IMR-90 (cell line): ENCODE measurements at regions not wholly inside any gene's neighbourhood (a gene's known extent, or its start where the extent isn't known, plus 50 kb on each side); places are given as distances from the start of the nearest gene placed in this dataset.

Source experiments
- ATAC-seq: fragments of 200-7000 bp; cut with Tn5 transposase; 2 replicates; pipeline ENCODE4 v1.9.1; 2020; ENCODE audit warnings: low read depth, mild to moderate bottlenecking, moderate library complexity
- BruUV-seq: library from RNA; stranded (reverse); fragments of 400-500 nt; replicated peaks from 2 replicates; lab custom pipeline; 2021; lab: Mats Ljungman, UMichigan
- CTCF ChIA-PET: fragments of 300-600 bp; formaldehyde crosslinking; extraction: SDS; loops from one replicate; lab custom pipeline; 2021; ENCODE audit warnings: antibody characterized with exemption; lab: Yijun Ruan, JAX
- POLR2A ChIA-PET: fragments of 300-600 bp; sonication (Branson Sonifier 250); formaldehyde crosslinking; loops from one replicate; lab custom pipeline; 2022; ENCODE audit warnings: antibody characterized with exemption; ENCODE audit not compliant: unreplicated experiment; lab: Charles Lee
- DNase-seq: peaks from one replicate; pipeline ENCODE4 v3.0.0; 2013
- H2AFZ ChIP-seq: replicated peaks from 2 replicates; pipeline ENCODE3; 2013; ENCODE audit warnings: low read length, mild to moderate bottlenecking; ENCODE audit not compliant: poor library complexity
- H2AK5ac ChIP-seq: 2 replicates; pipeline ENCODE4 v1.6.1; 2013; ENCODE audit warnings: low read depth, low read length, inconsistent platforms
- H2AK9ac ChIP-seq: replicated peaks from 2 replicates; pipeline ENCODE3; 2013; ENCODE audit warnings: mild to moderate bottlenecking, low read depth, low read length, moderate library complexity; ENCODE audit not compliant: poor library complexity
- H2BK120ac ChIP-seq: 2 replicates; pipeline ENCODE4 v1.6.1; 2013; ENCODE audit warnings: low read depth, low read length, inconsistent platforms
- H2BK15ac ChIP-seq: 3 replicates; pipeline ENCODE4 v1.6.1; 2013; ENCODE audit warnings: low read depth, low read length, inconsistent platforms
- H2BK20ac ChIP-seq: 2 replicates; pipeline ENCODE4 v1.6.1; 2013; ENCODE audit warnings: low read depth, mild to moderate bottlenecking, inconsistent platforms, low read length, moderate library complexity
- H2BK5ac ChIP-seq: 2 replicates; pipeline ENCODE4 v1.6.1; 2013; ENCODE audit warnings: mild to moderate bottlenecking, low read depth, low read length, inconsistent platforms; ENCODE audit not compliant: poor library complexity, severe bottlenecking
- H3K14ac ChIP-seq: replicated peaks from 2 replicates; pipeline ENCODE4 v1.6.1; 2013; ENCODE audit warnings: low read depth, low read length, inconsistent platforms
- H3K18ac ChIP-seq: 2 replicates; pipeline ENCODE4 v1.6.1; 2013; ENCODE audit warnings: low read depth, low read length, control low read depth
- H3K23ac ChIP-seq: 2 replicates; pipeline ENCODE4 v1.6.1; 2013; ENCODE audit warnings: low read depth, low read length, inconsistent platforms
- H3K27ac ChIP-seq: 2 replicates; pipeline ENCODE4 v1.5.1; 2013; ENCODE audit warnings: mild to moderate bottlenecking, control low read depth, low read length; ENCODE audit not compliant: insufficient read depth
- H3K27me3 ChIP-seq: 2 replicates; pipeline ENCODE4 v1.6.1; 2013; ENCODE audit warnings: low read length; ENCODE audit not compliant: control insufficient read depth, insufficient read depth
- H3K36me3 ChIP-seq: 2 replicates; pipeline ENCODE4 v1.6.1; 2013; ENCODE audit warnings: low read length, mixed read lengths; ENCODE audit not compliant: control insufficient read depth, insufficient read depth
- H3K4ac ChIP-seq: 2 replicates; pipeline ENCODE4 v1.6.1; 2013; ENCODE audit warnings: low read depth, low read length, inconsistent platforms
- H3K4me1 ChIP-seq: 2 replicates; pipeline ENCODE4 v1.6.1; 2013; ENCODE audit warnings: low read length, mixed read lengths; ENCODE audit not compliant: control insufficient read depth, insufficient read depth
- H3K4me2 ChIP-seq: 2 replicates; pipeline ENCODE4 v1.6.1; 2013; ENCODE audit warnings: low read depth, mild to moderate bottlenecking, control low read depth, low read length, moderate library complexity
- H3K4me3 ChIP-seq: 2 replicates; pipeline ENCODE4 v1.5.1; 2013; ENCODE audit warnings: low read depth, mild to moderate bottlenecking, control low read depth, low read length, moderate library complexity; ENCODE audit not compliant: insufficient read depth
- H3K56ac ChIP-seq: 2 replicates; pipeline ENCODE4 v1.6.1; 2013; ENCODE audit warnings: low read length, inconsistent platforms; ENCODE audit not compliant: insufficient read depth; ENCODE audit errors: extremely low read depth
- H3K79me1 ChIP-seq, 2 experiments: 2 replicates each; pipeline ENCODE4 v1.6.1; 2013; ENCODE audit warnings: low read length in 2 of 2, inconsistent platforms in 1 of 2, low read depth in 1 of 2
- H3K9ac ChIP-seq: 2 replicates; pipeline ENCODE4 v1.6.1; 2013; ENCODE audit warnings: low read depth, low read length, control low read depth
- H3K9me1 ChIP-seq: 2 replicates; pipeline ENCODE4 v1.6.1; 2013; ENCODE audit warnings: low read length, inconsistent platforms; ENCODE audit not compliant: insufficient read depth
- H3K9me3 ChIP-seq: 2 replicates; pipeline ENCODE4 v1.6.1; 2013; ENCODE audit warnings: low read length; ENCODE audit not compliant: control insufficient read depth, insufficient read depth
- H4K20me1 ChIP-seq: 2 replicates; pipeline ENCODE4 v1.6.1; 2013; ENCODE audit warnings: low read length, inconsistent platforms; ENCODE audit not compliant: insufficient read depth
- H4K5ac ChIP-seq: 2 replicates; pipeline ENCODE4 v1.6.1; 2013; ENCODE audit warnings: mild to moderate bottlenecking, low read depth, low read length, control low read depth
- H4K8ac ChIP-seq, 2 experiments: 2 replicates each; pipeline ENCODE4 v1.6.1; 2013; ENCODE audit warnings: low read depth in 2 of 2, low read length in 2 of 2, control low read depth in 1 of 2, inconsistent platforms in 1 of 2
- H4K91ac ChIP-seq: 2 replicates; pipeline ENCODE4 v1.6.1; 2013; ENCODE audit warnings: low read depth, low read length, inconsistent platforms; ENCODE audit not compliant: insufficient read depth
- BHLHE40 ChIP-seq: fragments of 150-350 bp; IDR thresholded peaks from 2 replicates; pipeline ENCODE4 v1.6.1; 2016; ENCODE audit warnings: mild to moderate bottlenecking, low read depth, low read length
- CEBPB ChIP-seq: IDR thresholded peaks from 2 replicates; pipeline ENCODE4 v1.6.1; 2012; ENCODE audit warnings: low read depth, low read length, improper control_type of control experiment
- CHD1 ChIP-seq: IDR thresholded peaks from 2 replicates; pipeline ENCODE4 v1.6.1; 2012; ENCODE audit warnings: low read depth, low read length, improper control_type of control experiment
- FOS ChIP-seq: fragments of 150-350 bp; IDR thresholded peaks from 2 replicates; pipeline ENCODE4 v1.6.1; 2016; ENCODE audit warnings: low read depth, low read length
- MAFK ChIP-seq: IDR thresholded peaks from 2 replicates; pipeline ENCODE4 v1.6.1; 2012; ENCODE audit warnings: low read depth, low read length, improper control_type of control experiment
- MAZ ChIP-seq: IDR thresholded peaks from 2 replicates; pipeline ENCODE4 v1.6.1; 2012; ENCODE audit warnings: low read depth, mild to moderate bottlenecking, low read length, improper control_type of control experiment, moderate library complexity, borderline replicate concordance
- MXI1 ChIP-seq: IDR thresholded peaks from 2 replicates; pipeline ENCODE4 v1.6.1; 2012; ENCODE audit warnings: low read depth, mild to moderate bottlenecking, low read length, moderate library complexity, borderline replicate concordance
- NFE2L2 ChIP-seq: fragments of 150-350 bp; IDR thresholded peaks from 2 replicates; pipeline ENCODE4 v1.6.1; 2016; ENCODE audit warnings: low read depth, mild to moderate bottlenecking, low read length
- POLR2A ChIP-seq: IDR thresholded peaks from 2 replicates; pipeline ENCODE4 v1.6.1; 2012; ENCODE audit warnings: mild to moderate bottlenecking, low read depth, low read length
- RAD21 ChIP-seq: IDR thresholded peaks from 2 replicates; pipeline ENCODE4 v1.6.1; 2012; ENCODE audit warnings: low read length, improper control_type of control experiment
- RCOR1 ChIP-seq: IDR thresholded peaks from 2 replicates; pipeline ENCODE4 v1.6.1; 2012; ENCODE audit warnings: mild to moderate bottlenecking, low read length, improper control_type of control experiment; ENCODE audit not compliant: insufficient replicate concordance
- RFX5 ChIP-seq: IDR thresholded peaks from 2 replicates; pipeline ENCODE4 v1.8.0; 2012; ENCODE audit warnings: low read depth, mild to moderate bottlenecking, low read length, moderate library complexity
- SMC3 ChIP-seq: fragments of 150-350 bp; IDR thresholded peaks from 2 replicates; pipeline ENCODE4 v1.6.1; 2016; ENCODE audit warnings: low read depth, mild to moderate bottlenecking, antibody characterized with exemption, low read length, moderate library complexity
- WGBS, 2 experiments: methylation state at CpG; one replicate each; pipeline versions ENCODE4 v1.1.5 to v1.1.7; 2013; ENCODE audit warnings: missing lambda C conversion rate in 2 of 2; ENCODE audit not compliant: insufficient read length in 1 of 2; ENCODE audit errors: extremely low coverage in 2 of 2; 5-methylcytosine and 5-hydroxymethylcytosine counted together
- dilution Hi-C: fragments of 300-500 bp; cut with HindIII; formaldehyde crosslinking; loops from one replicate; pipeline ENCODE4 v1.14.3; 2018; ENCODE audit warnings: low sequenced_read_pairs; ENCODE audit not compliant: unreplicated experiment
- in situ Hi-C: fragments of 300-500 bp; cut with MboI; formaldehyde crosslinking; loops from 3 replicates; pipeline ENCODE4 v1.14.3; 2019; ENCODE audit warnings: low sequenced_read_pairs, inconsistent platforms, mixed read lengths
- intact Hi-C: fragments of 100-400 bp; cut with micrococcal nuclease; formaldehyde crosslinking; loops from 2 replicates; pipeline ENCODE4 v1.10.0; 2022
- TF ChIP-seq, protein P1 (sequence below): fragments of 150-350 bp; IDR thresholded peaks from 2 replicates; pipeline ENCODE4 v1.6.1; 2017; ENCODE audit warnings: mild to moderate bottlenecking, antibody characterized with exemption, low read length, low read depth
- TF ChIP-seq, protein P2 (sequence below): conservative IDR thresholded peaks from 2 replicates; pipeline ENCODE4 v1.5.1; 2012; ENCODE audit warnings: mild to moderate bottlenecking, low read depth, low read length, improper control_type of control experiment
- TF ChIP-seq, protein P3 (sequence below): fragments of 150-350 bp; IDR thresholded peaks from 2 replicates; pipeline ENCODE4 v1.6.1; 2016; ENCODE audit warnings: low read depth, mild to moderate bottlenecking, low read length, moderate library complexity, borderline replicate concordance

DNA sequence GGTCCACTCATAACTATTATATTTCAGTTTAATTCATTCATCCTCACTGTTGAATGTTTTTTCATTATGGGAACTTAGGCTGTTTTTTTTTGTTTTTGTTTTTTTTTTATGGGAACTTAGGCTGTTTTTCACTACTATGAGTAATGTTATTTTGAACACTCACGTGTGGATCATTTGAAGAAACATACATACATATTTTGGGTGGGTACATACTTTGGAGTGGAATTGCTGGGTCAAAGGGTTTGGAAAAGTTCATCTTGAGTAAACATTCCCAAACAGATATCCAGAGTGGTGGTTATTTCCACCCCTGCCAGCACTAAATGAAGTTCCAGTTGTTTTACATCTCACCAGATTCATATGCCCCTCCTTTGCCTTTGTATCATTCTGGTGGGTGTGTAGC lies 584.4 kb downstream of the PSAT1 start:
- no TSS peak for BruUV-seq
- H2BK5ac ChIP-seq = no peak overlapping the region
- no peak for TF ChIP-seq FOS
- TF ChIP-seq RCOR1 = no peak
- TF ChIP-seq SMC3 = no peak
- no peak for TF ChIP-seq CHD1
- no peak for TF ChIP-seq MAZ
- TF ChIP-seq RFX5 = no peak
- no peak for TF ChIP-seq MXI1
- no peak for TF ChIP-seq CEBPB
- TF ChIP-seq, protein P1, sequence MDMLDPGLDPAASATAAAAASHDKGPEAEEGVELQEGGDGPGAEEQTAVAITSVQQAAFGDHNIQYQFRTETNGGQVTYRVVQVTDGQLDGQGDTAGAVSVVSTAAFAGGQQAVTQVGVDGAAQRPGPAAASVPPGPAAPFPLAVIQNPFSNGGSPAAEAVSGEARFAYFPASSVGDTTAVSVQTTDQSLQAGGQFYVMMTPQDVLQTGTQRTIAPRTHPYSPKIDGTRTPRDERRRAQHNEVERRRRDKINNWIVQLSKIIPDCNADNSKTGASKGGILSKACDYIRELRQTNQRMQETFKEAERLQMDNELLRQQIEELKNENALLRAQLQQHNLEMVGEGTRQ = no peak
- TF ChIP-seq RAD21 = no peak
- TF ChIP-seq, protein P2, sequence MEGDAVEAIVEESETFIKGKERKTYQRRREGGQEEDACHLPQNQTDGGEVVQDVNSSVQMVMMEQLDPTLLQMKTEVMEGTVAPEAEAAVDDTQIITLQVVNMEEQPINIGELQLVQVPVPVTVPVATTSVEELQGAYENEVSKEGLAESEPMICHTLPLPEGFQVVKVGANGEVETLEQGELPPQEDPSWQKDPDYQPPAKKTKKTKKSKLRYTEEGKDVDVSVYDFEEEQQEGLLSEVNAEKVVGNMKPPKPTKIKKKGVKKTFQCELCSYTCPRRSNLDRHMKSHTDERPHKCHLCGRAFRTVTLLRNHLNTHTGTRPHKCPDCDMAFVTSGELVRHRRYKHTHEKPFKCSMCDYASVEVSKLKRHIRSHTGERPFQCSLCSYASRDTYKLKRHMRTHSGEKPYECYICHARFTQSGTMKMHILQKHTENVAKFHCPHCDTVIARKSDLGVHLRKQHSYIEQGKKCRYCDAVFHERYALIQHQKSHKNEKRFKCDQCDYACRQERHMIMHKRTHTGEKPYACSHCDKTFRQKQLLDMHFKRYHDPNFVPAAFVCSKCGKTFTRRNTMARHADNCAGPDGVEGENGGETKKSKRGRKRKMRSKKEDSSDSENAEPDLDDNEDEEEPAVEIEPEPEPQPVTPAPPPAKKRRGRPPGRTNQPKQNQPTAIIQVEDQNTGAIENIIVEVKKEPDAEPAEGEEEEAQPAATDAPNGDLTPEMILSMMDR = no peak
- no peak for TF ChIP-seq NFE2L2
- no peak for TF ChIP-seq MAFK
- no peak for TF ChIP-seq BHLHE40
- TF ChIP-seq, protein P3, sequence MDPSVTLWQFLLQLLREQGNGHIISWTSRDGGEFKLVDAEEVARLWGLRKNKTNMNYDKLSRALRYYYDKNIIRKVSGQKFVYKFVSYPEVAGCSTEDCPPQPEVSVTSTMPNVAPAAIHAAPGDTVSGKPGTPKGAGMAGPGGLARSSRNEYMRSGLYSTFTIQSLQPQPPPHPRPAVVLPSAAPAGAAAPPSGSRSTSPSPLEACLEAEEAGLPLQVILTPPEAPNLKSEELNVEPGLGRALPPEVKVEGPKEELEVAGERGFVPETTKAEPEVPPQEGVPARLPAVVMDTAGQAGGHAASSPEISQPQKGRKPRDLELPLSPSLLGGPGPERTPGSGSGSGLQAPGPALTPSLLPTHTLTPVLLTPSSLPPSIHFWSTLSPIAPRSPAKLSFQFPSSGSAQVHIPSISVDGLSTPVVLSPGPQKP = no peak
- no peak for TF ChIP-seq POLR2A
- WGBS, 2 experiments = no CpG with 5 or more reads among the region's 1 CpG
- no peak overlapping the region for H3K4me2 ChIP-seq
- no peak overlapping the region for H3K56ac ChIP-seq
- in situ Hi-C loops (no loop called here), intact Hi-C loops (no loop called here), dilution Hi-C loops (no loop called here)
- H3K27ac ChIP-seq = no peak overlapping the region
- H4K20me1 ChIP-seq = no peaks in the 10 kb centered on the region
- peak overlapping the region; percentile 44; the same call in 1 of the 2 replicates for H4K91ac ChIP-seq
- H4K5ac ChIP-seq = peak overlapping the region; percentile 48; the same call in 1 of the 2 replicates
- peaks cover 8% of the 10 kb centered on the region for H3K4me1 ChIP-seq
- POLR2A ChIA-PET = no interaction called here
- H2AK5ac ChIP-seq = no peak overlapping the region; the same call in 1 of the 2 replicates
- H3K79me1 ChIP-seq = no peaks in the 10 kb centered on the region
- no peak overlapping the region for H3K4me3 ChIP-seq
- peak overlapping the region; percentile 11 for H3K4ac ChIP-seq
- H3K27me3 ChIP-seq = no peaks in the 10 kb centered on the region
- H3K9me1 ChIP-seq = no peaks in the 10 kb centered on the region
- H3K23ac ChIP-seq = no peak overlapping the region
- no peak overlapping the region for H4K8ac ChIP-seq
- DNase-seq = no peak
- H2AFZ ChIP-seq = no peak overlapping the region
- no peak for ATAC-seq
- H3K18ac ChIP-seq = no peak overlapping the region
- 0 out of 3 replicates have a peak overlapping the region, but pooled peaks have one; percentile 65 for H2BK15ac ChIP-seq
- no peak overlapping the region for H3K14ac ChIP-seq
- H2AK9ac ChIP-seq = no peak overlapping the region
- H2BK20ac ChIP-seq = no peak overlapping the region
- H3K9ac ChIP-seq = no peak overlapping the region
- H3K9me3 ChIP-seq = no peaks in the 10 kb centered on the region
- no peaks in the 10 kb centered on the region for H3K36me3 ChIP-seq
- peak overlapping the region; percentile 56 for H2BK120ac ChIP-seq
- CTCF ChIA-PET = no interaction called here
